ENCODE measurements at regions not wholly inside any gene's neighbourhood (a gene's known extent, or its start where the extent isn't known, plus 50 kb on each side); places are given as distances from the start of the nearest gene placed in this dataset.
A peak's percentile ranks its signal among the peaks of the same experiment; 100 is the strongest.

GRCh38 chr4:15325987-15326386 is 101.8 kb upstream of the C1QTNF7 start:
- no peak overlapping the region for H3K4me2 ChIP-seq (ENCODE audit: insufficient read depth, low read length)
- H3K4me1 ChIP-seq (ENCODE audit: insufficient read depth, low read length): no peaks in the 10 kb centered on the region
- no peaks in the 10 kb centered on the region for H3K27me3 ChIP-seq (ENCODE audit: insufficient read depth, low read length)
- no peaks in the 10 kb centered on the region for H4K20me1 ChIP-seq (ENCODE audit: insufficient read depth, low read length)
- no peak for DNase-seq (ENCODE audit: insufficient read length, low spot score, missing footprints)
- H3K27ac ChIP-seq (ENCODE audit: low read depth, low read length): no peak overlapping the region
- no peaks in the 10 kb centered on the region for H3K79me2 ChIP-seq (ENCODE audit: insufficient read depth, low read length)
- no peak overlapping the region for H3K4me3 ChIP-seq (ENCODE audit: insufficient read depth, low read length)
- H2AFZ ChIP-seq (ENCODE audit: low read length): no peak overlapping the region
- no peaks in the 10 kb centered on the region for H3K36me3 ChIP-seq (ENCODE audit: insufficient read depth, low read length)
- H3K9me3 ChIP-seq (ENCODE audit: low read depth, low read length): no peaks in the 10 kb centered on the region
- TF ChIP-seq CTCF (IDR thresholded peaks at IDR 0.05; ENCODE audit: extremely low read depth, low read depth, low read length): no peak

GRCh38 chr4:15327311-15328298 is 100.2 kb upstream of the C1QTNF7 start:
- DNase-seq (ENCODE audit: insufficient read length, low spot score, missing footprints): no peak
- H3K4me1 ChIP-seq (ENCODE audit: insufficient read depth, low read length): no peaks in the 10 kb centered on the region
- H3K27ac ChIP-seq (ENCODE audit: low read depth, low read length): no peak overlapping the region
- H3K9me3 ChIP-seq (ENCODE audit: low read depth, low read length): no peaks in the 10 kb centered on the region
- no peaks in the 10 kb centered on the region for H3K36me3 ChIP-seq (ENCODE audit: insufficient read depth, low read length)
- H4K20me1 ChIP-seq (ENCODE audit: insufficient read depth, low read length): no peaks in the 10 kb centered on the region
- peak overlapping the region; percentile 56 for H3K4me2 ChIP-seq (ENCODE audit: insufficient read depth, low read length)
- TF ChIP-seq CTCF (IDR thresholded peaks at IDR 0.05; ENCODE audit: extremely low read depth, low read depth, low read length): peak; percentile 28
- no peaks in the 10 kb centered on the region for H3K27me3 ChIP-seq (ENCODE audit: insufficient read depth, low read length)
- H3K4me3 ChIP-seq (ENCODE audit: insufficient read depth, low read length): no peak overlapping the region
- H3K79me2 ChIP-seq (ENCODE audit: insufficient read depth, low read length): no peaks in the 10 kb centered on the region
- H2AFZ ChIP-seq (ENCODE audit: low read length): peak overlapping the region; percentile 52

- Histone ChIP-seq H3K27me3 (ENCODE audit: insufficient read depth, low read length) (no peaks in the 10 kb centered on the region), H4K20me1 (ENCODE audit: insufficient read depth, low read length) (no peaks in the 10 kb centered on the region), H3K9me3 (ENCODE audit: low read depth, low read length) (no peaks in the 10 kb centered on the region), H3K36me3 (ENCODE audit: insufficient read depth, low read length) (no peaks in the 10 kb centered on the region), H3K4me1 (ENCODE audit: insufficient read depth, low read length) (peaks cover 11% of the 10 kb centered on the region), H3K4me3 (ENCODE audit: insufficient read depth, low read length) (no peak overlapping the region), H3K79me2 (ENCODE audit: insufficient read depth, low read length) (no peaks in the 10 kb centered on the region), H3K27ac (ENCODE audit: low read depth, low read length) (no peak overlapping the region), H3K4me2 (ENCODE audit: insufficient read depth, low read length) (no peak overlapping the region), H2AFZ (ENCODE audit: low read length) (no peak overlapping the region)
- DNase-seq (ENCODE audit: insufficient read length, low spot score, missing footprints): no peak
- no peak for TF ChIP-seq CTCF (IDR thresholded peaks at IDR 0.05; ENCODE audit: extremely low read depth, low read depth, low read length)
These were observed 95.9 kb upstream of the C1QTNF7 start for GRCh38 chr4:15331930-15332329.

- Histone ChIP-seq H3K4me1 (ENCODE audit: insufficient read depth, low read length) (peaks cover 11% of the 10 kb centered on the region), H4K20me1 (ENCODE audit: insufficient read depth, low read length) (no peaks in the 10 kb centered on the region), H3K27me3 (ENCODE audit: insufficient read depth, low read length) (no peaks in the 10 kb centered on the region), H3K9me3 (ENCODE audit: low read depth, low read length) (no peaks in the 10 kb centered on the region), H3K4me2 (ENCODE audit: insufficient read depth, low read length) (no peak overlapping the region), H2AFZ (ENCODE audit: low read length) (no peak overlapping the region), H3K4me3 (ENCODE audit: insufficient read depth, low read length) (no peak overlapping the region), H3K36me3 (ENCODE audit: insufficient read depth, low read length) (no peaks in the 10 kb centered on the region), H3K27ac (ENCODE audit: low read depth, low read length) (no peak overlapping the region), H3K79me2 (ENCODE audit: insufficient read depth, low read length) (no peaks in the 10 kb centered on the region)
- no peak for TF ChIP-seq CTCF (IDR thresholded peaks at IDR 0.05; ENCODE audit: extremely low read depth, low read depth, low read length)
- no peak for DNase-seq (ENCODE audit: insufficient read length, low spot score, missing footprints)
These were observed 95.5 kb upstream of the C1QTNF7 start for GRCh38 chr4:15332377-15332776.
